Right atrium auricular region (tissue), 2 donors: ENCODE measurements at regions not wholly inside any gene's neighbourhood (a gene's known extent, or its start where the extent isn't known, plus 50 kb on each side); places are given as distances from the start of the nearest gene placed in this dataset.

Source experiments
- DNase-seq: peaks from one replicate; pipeline ENCODE4 v3.0.0-alpha.2; 2019; ENCODE audit warnings: low spot score
- H3K27ac ChIP-seq, 2 donors: fragments of 200-600 bp; sonication (generic); 1 replicate in 1 of 2; 2 replicates in 1 of 2; pipeline ENCODE4 v1.5.1; 2016 to 2019
- H3K27me3 ChIP-seq, 2 donors: fragments of 200-600 bp; sonication (generic); one replicate each; pipeline versions ENCODE4 v1.5.1 to v1.6.0; 2017 to 2019
- H3K36me3 ChIP-seq: fragments of 200-600 bp; sonication (generic); one replicate; pipeline ENCODE4 v1.5.1; 2016
- H3K4me1 ChIP-seq, 2 donors: fragments of 200-600 bp; sonication (generic); one replicate each; pipeline versions ENCODE4 v1.5.1 to v1.6.0; 2017 to 2019
- H3K4me3 ChIP-seq, 2 donors: fragments of 200-600 bp; sonication (generic); 1 replicate in 1 of 2; 2 replicates in 1 of 2; pipeline ENCODE4 v1.5.1; 2017 to 2019; ENCODE audit warnings: mild to moderate bottlenecking in 1 of 2, moderate library complexity in 1 of 2
- H3K9me3 ChIP-seq, 2 donors: fragments of 200-600 bp; sonication (generic); one replicate each; pipeline ENCODE4 v1.5.1; 2019
- TF ChIP-seq, protein P1 (sequence below), 2 donors: fragments of 200-600 bp; sonication (generic); IDR thresholded peaks; one replicate each; pipeline ENCODE4 v1.5.1; 2019; ENCODE audit warnings: antibody characterized with exemption in 2 of 2

DNA sequence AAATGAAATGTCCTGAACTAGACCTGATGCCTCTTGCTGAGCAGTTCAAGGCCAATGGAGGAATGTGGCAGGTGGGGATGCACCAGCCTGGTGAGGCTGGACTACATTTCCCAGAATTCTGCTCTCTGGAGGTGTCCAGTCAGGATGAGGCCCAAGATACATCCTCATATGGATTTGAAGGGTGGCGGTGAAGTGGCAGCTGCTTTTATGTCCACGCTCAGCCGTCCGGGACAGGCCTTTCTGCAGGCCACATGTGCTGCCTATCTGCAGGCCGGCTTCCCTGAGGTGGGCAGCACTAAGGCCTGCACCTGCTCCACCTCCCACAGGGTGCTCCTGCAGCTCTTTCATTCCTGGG, 230.2 kb downstream of the BCL11B start:
- no peaks in the 10 kb centered on the region for H3K36me3 ChIP-seq
- H3K27ac ChIP-seq = no peak overlapping the region
- H3K4me3 ChIP-seq = no peak overlapping the region
- H3K27me3 ChIP-seq = no peaks in the 10 kb centered on the region
- H3K4me1 ChIP-seq = no peaks in the 10 kb centered on the region
- no peaks in the 10 kb centered on the region for H3K9me3 ChIP-seq
- TF ChIP-seq, protein P1, sequence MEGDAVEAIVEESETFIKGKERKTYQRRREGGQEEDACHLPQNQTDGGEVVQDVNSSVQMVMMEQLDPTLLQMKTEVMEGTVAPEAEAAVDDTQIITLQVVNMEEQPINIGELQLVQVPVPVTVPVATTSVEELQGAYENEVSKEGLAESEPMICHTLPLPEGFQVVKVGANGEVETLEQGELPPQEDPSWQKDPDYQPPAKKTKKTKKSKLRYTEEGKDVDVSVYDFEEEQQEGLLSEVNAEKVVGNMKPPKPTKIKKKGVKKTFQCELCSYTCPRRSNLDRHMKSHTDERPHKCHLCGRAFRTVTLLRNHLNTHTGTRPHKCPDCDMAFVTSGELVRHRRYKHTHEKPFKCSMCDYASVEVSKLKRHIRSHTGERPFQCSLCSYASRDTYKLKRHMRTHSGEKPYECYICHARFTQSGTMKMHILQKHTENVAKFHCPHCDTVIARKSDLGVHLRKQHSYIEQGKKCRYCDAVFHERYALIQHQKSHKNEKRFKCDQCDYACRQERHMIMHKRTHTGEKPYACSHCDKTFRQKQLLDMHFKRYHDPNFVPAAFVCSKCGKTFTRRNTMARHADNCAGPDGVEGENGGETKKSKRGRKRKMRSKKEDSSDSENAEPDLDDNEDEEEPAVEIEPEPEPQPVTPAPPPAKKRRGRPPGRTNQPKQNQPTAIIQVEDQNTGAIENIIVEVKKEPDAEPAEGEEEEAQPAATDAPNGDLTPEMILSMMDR (IDR thresholded peaks at IDR 0.05) = no peak
- DNase-seq = no peak

DNA sequence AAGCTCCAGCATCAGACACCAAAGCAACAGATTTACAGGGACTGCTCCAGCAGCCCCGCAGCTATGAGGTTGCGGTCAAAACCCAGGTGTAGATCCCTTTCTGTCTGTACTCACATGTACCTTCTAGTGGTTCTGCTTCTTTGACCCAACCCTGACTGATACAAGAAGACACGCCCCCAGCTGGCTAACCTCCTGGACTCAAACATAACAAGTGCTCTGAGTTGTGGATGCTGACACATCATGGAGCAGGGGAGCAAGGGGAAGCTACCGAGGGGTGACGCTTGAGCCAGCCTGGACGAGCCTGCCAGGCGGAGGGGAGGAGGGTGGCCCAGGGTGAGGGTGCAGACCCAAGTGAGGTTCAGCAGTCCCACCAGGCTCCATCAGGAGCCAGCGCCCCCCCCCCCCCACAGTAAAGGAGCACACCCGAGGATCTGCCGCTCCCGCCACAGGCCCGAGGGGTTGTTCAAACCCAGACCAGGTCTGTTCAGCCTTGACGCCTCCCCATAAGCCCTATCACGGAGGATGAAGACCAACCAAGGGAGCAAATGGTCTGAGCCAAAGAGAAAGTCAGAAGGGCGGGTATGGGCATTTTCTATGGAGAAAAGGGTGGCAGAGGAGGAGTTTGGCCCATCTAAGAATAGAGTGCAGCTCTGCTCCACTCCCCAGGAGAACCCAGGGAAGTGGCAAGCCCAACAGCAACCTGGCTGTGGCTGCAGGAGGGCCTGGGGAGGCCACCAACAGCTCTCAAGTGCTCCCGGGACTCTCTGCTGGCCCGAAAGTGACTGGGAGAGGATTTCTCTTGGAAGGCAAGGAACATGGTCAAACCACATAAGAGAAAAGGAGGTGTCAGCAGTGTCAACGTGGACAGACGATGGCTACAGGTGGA, 229.4 kb downstream of the BCL11B start:
- Histone ChIP-seq H3K27ac (no peak overlapping the region), H3K36me3 (no peaks in the 10 kb centered on the region), H3K27me3 (no peaks in the 10 kb centered on the region), H3K9me3 (no peaks in the 10 kb centered on the region), H3K4me1 (no peaks in the 10 kb centered on the region), H3K4me3 (no peak overlapping the region)
- TF ChIP-seq, protein P1 (IDR thresholded peaks at IDR 0.05) = no peak
- DNase-seq = no peak

DNA sequence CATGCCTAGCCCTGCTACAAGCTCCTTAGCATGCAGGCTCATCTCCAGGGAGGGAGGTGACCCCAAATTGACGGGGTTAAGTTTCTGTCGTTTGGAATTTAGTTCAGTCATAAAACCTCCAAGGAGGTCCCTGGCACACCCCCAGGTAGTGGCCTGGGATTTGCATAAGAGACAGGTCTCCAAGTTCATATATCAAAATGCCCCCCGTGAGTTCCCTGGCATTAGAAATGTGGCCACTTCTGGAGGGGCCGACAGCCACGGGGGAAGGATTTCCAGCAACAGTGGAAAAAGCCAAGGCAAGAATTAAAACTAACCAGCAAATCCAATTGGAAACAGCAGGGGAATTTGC, 228.8 kb downstream of the BCL11B start:
- H3K36me3 ChIP-seq = no peaks in the 10 kb centered on the region
- TF ChIP-seq, protein P1 (IDR thresholded peaks at IDR 0.05) = no peak
- no peaks in the 10 kb centered on the region for H3K9me3 ChIP-seq
- no peaks in the 10 kb centered on the region for H3K27me3 ChIP-seq
- H3K4me3 ChIP-seq = no peak overlapping the region
- no peaks in the 10 kb centered on the region for H3K4me1 ChIP-seq
- H3K27ac ChIP-seq = no peak overlapping the region
- no peak for DNase-seq

DNA sequence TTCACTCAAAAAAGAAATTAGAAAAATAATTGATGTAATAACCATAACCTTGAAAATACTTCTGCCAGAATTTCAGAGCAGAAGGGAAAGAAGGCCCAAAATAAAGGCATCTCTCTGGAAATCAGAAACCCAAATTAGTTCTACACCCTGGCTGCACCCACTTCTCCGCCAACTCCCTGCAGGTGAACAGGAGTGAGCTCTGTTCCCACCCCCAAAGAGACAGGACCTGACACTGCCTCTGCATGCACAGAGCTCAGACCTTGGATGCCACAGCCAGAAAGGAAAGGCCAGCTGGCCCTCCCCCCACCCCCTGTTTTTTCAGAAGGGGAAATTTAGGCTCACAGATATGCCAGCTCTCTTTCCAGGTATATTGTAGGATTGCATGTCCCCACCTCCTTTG, 228.2 kb downstream of the BCL11B start:
- no peaks in the 10 kb centered on the region for H3K27me3 ChIP-seq
- no peaks in the 10 kb centered on the region for H3K9me3 ChIP-seq
- DNase-seq = no peak
- H3K4me3 ChIP-seq = no peak overlapping the region
- TF ChIP-seq, protein P1 (IDR thresholded peaks at IDR 0.05) = no peak
- H3K27ac ChIP-seq = no peak overlapping the region
- no peaks in the 10 kb centered on the region for H3K4me1 ChIP-seq
- H3K36me3 ChIP-seq = no peaks in the 10 kb centered on the region

DNA sequence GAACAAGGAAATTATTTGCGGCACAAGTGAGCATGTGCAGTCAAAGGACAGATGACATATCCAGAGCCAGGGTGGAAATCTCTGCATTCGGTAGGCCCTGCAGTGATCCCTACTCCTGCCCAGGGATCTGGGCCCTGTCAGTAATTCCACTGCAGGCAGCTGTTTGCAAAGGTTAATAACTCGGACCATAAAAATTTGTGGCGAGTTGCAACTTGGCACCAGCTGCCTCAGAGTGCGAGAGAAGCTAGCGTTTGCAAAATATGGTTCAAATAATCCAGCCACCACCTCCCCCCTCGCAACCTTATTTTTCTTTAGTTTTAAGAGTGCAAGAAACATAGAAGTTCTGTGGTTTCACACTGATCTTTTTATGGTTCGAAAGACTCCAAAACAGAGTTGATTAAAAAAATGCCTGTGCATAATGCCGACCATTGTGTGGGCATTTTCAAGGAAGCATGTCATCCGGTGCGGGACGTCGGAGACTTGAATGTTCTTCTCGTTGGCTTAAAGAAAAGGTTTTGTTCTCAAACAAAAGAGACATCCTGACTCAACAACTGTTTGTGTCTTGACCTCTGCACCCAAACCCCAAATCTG, 224.5 kb downstream of the BCL11B start:
- DNase-seq = no peak
- Histone ChIP-seq H3K4me1 (no peaks in the 10 kb centered on the region), H3K27me3 (no peaks in the 10 kb centered on the region), H3K27ac (no peak overlapping the region), H3K36me3 (no peaks in the 10 kb centered on the region), H3K4me3 (no peak overlapping the region), H3K9me3 (peaks cover 0 to 16% of the 10 kb centered on the region in 2 donors)
- TF ChIP-seq, protein P1 (IDR thresholded peaks at IDR 0.05) = no peak
